Adipocyte (in vitro differentiated cells): ENCODE measurements at regions not wholly inside any gene's neighbourhood (a gene's known extent, or its start where the extent isn't known, plus 50 kb on each side); places are given as distances from the start of the nearest gene placed in this dataset.
A peak's percentile ranks its signal among the peaks of the same experiment; 100 is the strongest.

Source experiments
- DNase-seq: peaks from one replicate; pipeline ENCODE4 v3.0.0-alpha.2; 2015; ENCODE audit warnings: low read depth
- H3K27me3 ChIP-seq: replicated peaks from 2 replicates; pipeline ENCODE4 v1.7.0; 2013; ENCODE audit warnings: mild to moderate bottlenecking, low read length, moderate library complexity; ENCODE audit not compliant: control insufficient read depth, insufficient read depth
- H3K36me3 ChIP-seq: 2 replicates; pipeline ENCODE4 v1.7.0; 2013; ENCODE audit warnings: low read length, mild to moderate bottlenecking, moderate library complexity; ENCODE audit not compliant: control insufficient read depth, insufficient read depth, severe bottlenecking
- H3K4me1 ChIP-seq: 2 replicates; pipeline ENCODE4 v1.7.0; 2013; ENCODE audit warnings: mild to moderate bottlenecking, low read length, moderate library complexity; ENCODE audit not compliant: control insufficient read depth, insufficient read depth
- H3K4me3 ChIP-seq: 2 replicates; pipeline ENCODE4 v1.7.0; 2013; ENCODE audit warnings: mild to moderate bottlenecking, low read length, moderate library complexity
- H3K9ac ChIP-seq: 2 replicates; pipeline ENCODE4 v1.7.0; 2013; ENCODE audit warnings: mild to moderate bottlenecking, low read length, moderate library complexity
- H3K9me3 ChIP-seq: 2 replicates; pipeline ENCODE4 v1.7.0; 2013; ENCODE audit warnings: mild to moderate bottlenecking, low read length, moderate library complexity; ENCODE audit not compliant: control insufficient read depth

- Histone ChIP-seq H3K4me1 (no peaks in the 10 kb centered on the region), H3K36me3 (no peaks in the 10 kb centered on the region), H3K27me3 (no peaks in the 10 kb centered on the region), H3K4me3 (no peak overlapping the region), H3K9me3 (peaks cover 3% of the 10 kb centered on the region), H3K9ac (no peak overlapping the region)
- no peak for DNase-seq
Observed at GRCh38 chr4:111037591-111038360, 414.9 kb upstream of the PITX2 start.

GRCh38 chr4:111040904-111041303, 418.0 kb upstream of the PITX2 start:
- Histone ChIP-seq H3K9me3 (peaks cover 3% of the 10 kb centered on the region), H3K4me3 (no peak overlapping the region), H3K9ac (no peak overlapping the region), H3K36me3 (no peaks in the 10 kb centered on the region), H3K4me1 (no peaks in the 10 kb centered on the region), H3K27me3 (no peaks in the 10 kb centered on the region)
- peak; percentile 6 for DNase-seq

- no peaks in the 10 kb centered on the region for H3K27me3 ChIP-seq
- H3K4me3 ChIP-seq: no peak overlapping the region
- no peak for DNase-seq
- H3K9ac ChIP-seq: no peak overlapping the region
- H3K9me3 ChIP-seq: peaks cover under 1% of the 10 kb centered on the region
- H3K4me1 ChIP-seq: no peaks in the 10 kb centered on the region
- H3K36me3 ChIP-seq: no peaks in the 10 kb centered on the region
Observed at GRCh38 chr4:111043286-111043685, 420.4 kb upstream of the PITX2 start.

- Histone ChIP-seq H3K4me3 (no peak overlapping the region), H3K4me1 (no peaks in the 10 kb centered on the region), H3K27me3 (no peaks in the 10 kb centered on the region), H3K9me3 (no peaks in the 10 kb centered on the region), H3K9ac (no peak overlapping the region), H3K36me3 (no peaks in the 10 kb centered on the region)
- DNase-seq: no peak
Observed at GRCh38 chr4:111045992-111046391, 423.1 kb upstream of the PITX2 start.

- no peak overlapping the region for H3K4me3 ChIP-seq
- H3K9me3 ChIP-seq: no peaks in the 10 kb centered on the region
- H3K36me3 ChIP-seq: no peaks in the 10 kb centered on the region
- no peaks in the 10 kb centered on the region for H3K27me3 ChIP-seq
- H3K9ac ChIP-seq: no peak overlapping the region
- H3K4me1 ChIP-seq: no peaks in the 10 kb centered on the region
- no peak for DNase-seq
Observed at GRCh38 chr4:111046811-111047210, 423.9 kb upstream of the PITX2 start.

GRCh38 chr4:111048316-111048715, 425.4 kb upstream of the PITX2 start:
- Histone ChIP-seq H3K9me3 (no peaks in the 10 kb centered on the region), H3K4me1 (no peaks in the 10 kb centered on the region), H3K4me3 (no peak overlapping the region), H3K27me3 (no peaks in the 10 kb centered on the region), H3K9ac (no peak overlapping the region), H3K36me3 (no peaks in the 10 kb centered on the region)
- DNase-seq: no peak

- Histone ChIP-seq H3K4me1 (no peaks in the 10 kb centered on the region), H3K27me3 (no peaks in the 10 kb centered on the region), H3K36me3 (no peaks in the 10 kb centered on the region), H3K4me3 (no peak overlapping the region), H3K9ac (no peak overlapping the region), H3K9me3 (no peaks in the 10 kb centered on the region)
- DNase-seq: peak; percentile 38
Observed at GRCh38 chr4:111064342-111064993, 441.6 kb upstream of the PITX2 start.

GRCh38 chr4:111066001-111066400, 443.1 kb upstream of the PITX2 start:
- no peaks in the 10 kb centered on the region for H3K27me3 ChIP-seq
- no peak overlapping the region for H3K4me3 ChIP-seq
- no peaks in the 10 kb centered on the region for H3K36me3 ChIP-seq
- H3K4me1 ChIP-seq: no peaks in the 10 kb centered on the region
- no peaks in the 10 kb centered on the region for H3K9me3 ChIP-seq
- DNase-seq: no peak
- H3K9ac ChIP-seq: no peak overlapping the region

- no peaks in the 10 kb centered on the region for H3K27me3 ChIP-seq
- no peak overlapping the region for H3K4me3 ChIP-seq
- H3K4me1 ChIP-seq: no peaks in the 10 kb centered on the region
- H3K9ac ChIP-seq: no peak overlapping the region
- no peaks in the 10 kb centered on the region for H3K9me3 ChIP-seq
- peak; percentile 7 for DNase-seq
- no peaks in the 10 kb centered on the region for H3K36me3 ChIP-seq
Observed at GRCh38 chr4:111066447-111066846, 443.6 kb upstream of the PITX2 start.

GRCh38 chr4:111066887-111067286, 444.0 kb upstream of the PITX2 start:
- Histone ChIP-seq H3K4me1 (no peaks in the 10 kb centered on the region), H3K9me3 (no peaks in the 10 kb centered on the region), H3K9ac (no peak overlapping the region), H3K36me3 (no peaks in the 10 kb centered on the region), H3K4me3 (no peak overlapping the region), H3K27me3 (no peaks in the 10 kb centered on the region)
- DNase-seq: peak; percentile 12

- H3K36me3 ChIP-seq: no peaks in the 10 kb centered on the region
- DNase-seq: no peak
- H3K4me3 ChIP-seq: no peak overlapping the region
- H3K4me1 ChIP-seq: no peaks in the 10 kb centered on the region
- no peaks in the 10 kb centered on the region for H3K27me3 ChIP-seq
- no peak overlapping the region for H3K9ac ChIP-seq
- peaks cover 3% of the 10 kb centered on the region for H3K9me3 ChIP-seq
Observed at GRCh38 chr4:111068883-111069282, 446.0 kb upstream of the PITX2 start.
